ENCODE measurements at regions not wholly inside any gene's neighbourhood (a gene's known extent, or its start where the extent isn't known, plus 50 kb on each side); places are given as distances from the start of the nearest gene placed in this dataset.

DNA sequence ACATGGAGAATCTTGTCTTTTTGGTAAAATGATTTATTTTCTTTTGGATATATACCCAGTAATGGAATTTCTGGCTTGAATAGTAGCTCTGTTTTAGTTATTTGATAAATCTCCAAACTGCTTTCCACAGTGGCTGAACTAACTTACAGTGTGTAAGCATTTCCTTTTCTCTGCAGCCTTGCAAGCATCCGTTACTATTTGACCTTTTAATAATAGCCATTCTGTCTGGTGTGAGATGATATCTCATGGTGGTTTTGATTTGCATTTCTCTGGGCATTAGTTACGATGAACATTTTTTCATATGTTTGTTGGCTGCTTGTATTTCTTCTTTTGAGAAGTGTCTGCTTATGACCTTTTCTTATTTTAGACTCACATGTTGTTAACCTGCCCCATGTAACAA is 190.2 kb downstream of the GALR1 start:
- Histone ChIP-seq H3K36me3 (ENCODE audit: low read depth) (no peaks in the 10 kb centered on the region), H3F3A (ENCODE audit: insufficient read depth) (no peaks in the 10 kb centered on the region), H4K20me1 (ENCODE audit: insufficient read depth) (no peaks in the 10 kb centered on the region), H3K4me3 (no peak overlapping the region), H3K9me2 (ENCODE audit: insufficient read depth) (no peaks in the 10 kb centered on the region), H3K4me2 (ENCODE audit: unreplicated experiment) (no peak overlapping the region), H2AFZ (no peak overlapping the region), H3K9ac (no peak overlapping the region), H3K9me3 (ENCODE audit: low read depth) (no peaks in the 10 kb centered on the region), H3K79me2 (ENCODE audit: insufficient read depth) (no peaks in the 10 kb centered on the region), H3K4me1 (ENCODE audit: insufficient read depth) (no peaks in the 10 kb centered on the region), H3K27me3 (replicated peaks; ENCODE audit: insufficient read depth) (no peaks in the 10 kb centered on the region), H3K27ac (no peak overlapping the region)
- WGBS, 2 experiments (ENCODE audit: low coverage in 1 of 2, low lambda C conversion rate in 2 of 2, missing lambda C conversion rate in 2 of 2): 37 to 38% methylated on average over 2 of the region's 2 CpGs
- in situ Hi-C loops (cut with MboI): no loop called here
- no peak for TF ChIP-seq EZH2 (IDR thresholded peaks at IDR 0.05; ENCODE audit: insufficient read depth, poor library complexity, severe bottlenecking)
- no peak for TF ChIP-seq EZH2phosphoT487 (IDR thresholded peaks at IDR 0.05; ENCODE audit: insufficient read depth, low read depth)
- no peak for DNase-seq

- no peaks in the 10 kb centered on the region for H3K9me3 ChIP-seq (ENCODE audit: low read depth)
- no peaks in the 10 kb centered on the region for H4K20me1 ChIP-seq (ENCODE audit: insufficient read depth)
- H3K36me3 ChIP-seq (ENCODE audit: low read depth): no peaks in the 10 kb centered on the region
- H3K9ac ChIP-seq: no peak overlapping the region
- DNase-seq: no peak
- H3F3A ChIP-seq (ENCODE audit: insufficient read depth): no peaks in the 10 kb centered on the region
- H3K27ac ChIP-seq: no peak overlapping the region
- 23 to 33% methylated on average over 4 to 5 of the region's 6 CpGs for WGBS, 2 experiments (ENCODE audit: low coverage in 1 of 2, low lambda C conversion rate in 2 of 2, missing lambda C conversion rate in 2 of 2)
- H3K9me2 ChIP-seq (ENCODE audit: insufficient read depth): no peaks in the 10 kb centered on the region
- H3K27me3 ChIP-seq (replicated peaks; ENCODE audit: insufficient read depth): no peaks in the 10 kb centered on the region
- no peak overlapping the region for H3K4me2 ChIP-seq (ENCODE audit: unreplicated experiment)
- in situ Hi-C loops (cut with MboI): no loop called here
- H3K4me3 ChIP-seq: no peak overlapping the region
- no peak for TF ChIP-seq EZH2 (IDR thresholded peaks at IDR 0.05; ENCODE audit: insufficient read depth, poor library complexity, severe bottlenecking)
- no peak for TF ChIP-seq EZH2phosphoT487 (IDR thresholded peaks at IDR 0.05; ENCODE audit: insufficient read depth, low read depth)
- no peak overlapping the region for H2AFZ ChIP-seq
- no peaks in the 10 kb centered on the region for H3K4me1 ChIP-seq (ENCODE audit: insufficient read depth)
- H3K79me2 ChIP-seq (ENCODE audit: insufficient read depth): no peaks in the 10 kb centered on the region
Observed at GRCh38 chr18:77442393-77442792, 192.7 kb downstream of the GALR1 start.

- DNase-seq: no peak
- no peaks in the 10 kb centered on the region for H3F3A ChIP-seq (ENCODE audit: insufficient read depth)
- H3K79me2 ChIP-seq (ENCODE audit: insufficient read depth): no peaks in the 10 kb centered on the region
- no peaks in the 10 kb centered on the region for H3K36me3 ChIP-seq (ENCODE audit: low read depth)
- 56 to 66% methylated on average over 10 of the region's 10 CpGs for WGBS, 2 experiments (ENCODE audit: low coverage in 1 of 2, low lambda C conversion rate in 2 of 2, missing lambda C conversion rate in 2 of 2)
- TF ChIP-seq EZH2 (IDR thresholded peaks at IDR 0.05; ENCODE audit: insufficient read depth, poor library complexity, severe bottlenecking) (no peak), EZH2phosphoT487 (IDR thresholded peaks at IDR 0.05; ENCODE audit: insufficient read depth, low read depth) (no peak)
- H3K27me3 ChIP-seq (replicated peaks; ENCODE audit: insufficient read depth): no peaks in the 10 kb centered on the region
- no peaks in the 10 kb centered on the region for H4K20me1 ChIP-seq (ENCODE audit: insufficient read depth)
- H2AFZ ChIP-seq: no peak overlapping the region
- no peak overlapping the region for H3K27ac ChIP-seq
- in situ Hi-C loops (cut with MboI): no loop called here
- H3K9ac ChIP-seq: no peak overlapping the region
- H3K9me2 ChIP-seq (ENCODE audit: insufficient read depth): no peaks in the 10 kb centered on the region
- no peaks in the 10 kb centered on the region for H3K9me3 ChIP-seq (ENCODE audit: low read depth)
- H3K4me1 ChIP-seq (ENCODE audit: insufficient read depth): no peaks in the 10 kb centered on the region
- H3K4me3 ChIP-seq: no peak overlapping the region
- H3K4me2 ChIP-seq (ENCODE audit: unreplicated experiment): no peak overlapping the region
Observed at GRCh38 chr18:77444385-77444784, 194.7 kb downstream of the GALR1 start.

DNA sequence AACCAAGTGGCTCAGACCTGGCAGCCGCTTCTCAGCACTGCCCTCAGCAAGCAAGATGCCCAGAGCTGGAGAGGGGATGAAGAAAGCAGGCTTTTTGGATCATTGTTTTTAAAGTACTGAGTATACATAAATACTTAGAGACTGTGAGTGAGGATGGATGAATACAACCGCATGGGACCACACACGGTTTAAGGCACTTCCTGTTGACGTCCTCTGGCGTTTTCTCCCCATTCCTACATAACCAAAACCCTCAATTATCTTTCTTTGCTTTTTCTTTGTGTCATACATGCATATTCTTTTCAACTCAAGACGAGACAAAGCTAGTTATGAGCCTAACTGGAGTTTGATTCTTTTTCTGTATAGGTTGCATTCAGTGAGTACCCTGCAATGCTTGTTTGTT is 198.4 kb downstream of the GALR1 start:
- Histone ChIP-seq H3K9me3 (ENCODE audit: low read depth) (no peaks in the 10 kb centered on the region), H3K79me2 (ENCODE audit: insufficient read depth) (no peaks in the 10 kb centered on the region), H3K4me2 (ENCODE audit: unreplicated experiment) (no peak overlapping the region), H3F3A (ENCODE audit: insufficient read depth) (no peaks in the 10 kb centered on the region), H3K27ac (no peak overlapping the region), H4K20me1 (ENCODE audit: insufficient read depth) (no peaks in the 10 kb centered on the region), H2AFZ (no peak overlapping the region), H3K9me2 (ENCODE audit: insufficient read depth) (no peaks in the 10 kb centered on the region), H3K4me3 (no peak overlapping the region), H3K27me3 (replicated peaks; ENCODE audit: insufficient read depth) (no peaks in the 10 kb centered on the region), H3K9ac (no peak overlapping the region), H3K36me3 (ENCODE audit: low read depth) (no peaks in the 10 kb centered on the region), H3K4me1 (ENCODE audit: insufficient read depth) (no peaks in the 10 kb centered on the region)
- 25 to 29% methylated on average over 6 of the region's 6 CpGs for WGBS, 2 experiments (ENCODE audit: low coverage in 1 of 2, low lambda C conversion rate in 2 of 2, missing lambda C conversion rate in 2 of 2)
- in situ Hi-C loops (cut with MboI): no loop called here
- TF ChIP-seq EZH2 (IDR thresholded peaks at IDR 0.05; ENCODE audit: insufficient read depth, poor library complexity, severe bottlenecking) (no peak), EZH2phosphoT487 (IDR thresholded peaks at IDR 0.05; ENCODE audit: insufficient read depth, low read depth) (no peak)
- no peak for DNase-seq

GRCh38 chr18:77455004-77455403 is 205.4 kb downstream of the GALR1 start:
- no peak overlapping the region for H3K4me3 ChIP-seq
- H3K27ac ChIP-seq: no peak overlapping the region
- H3K9me2 ChIP-seq (ENCODE audit: insufficient read depth): no peaks in the 10 kb centered on the region
- H3K4me2 ChIP-seq (ENCODE audit: unreplicated experiment): no peak overlapping the region
- no peaks in the 10 kb centered on the region for H3K9me3 ChIP-seq (ENCODE audit: low read depth)
- WGBS, 2 experiments (ENCODE audit: low coverage in 1 of 2, low lambda C conversion rate in 2 of 2, missing lambda C conversion rate in 2 of 2): 84 to 96% methylated on average over 2 of the region's 2 CpGs
- H3K9ac ChIP-seq: no peak overlapping the region
- H3F3A ChIP-seq (ENCODE audit: insufficient read depth): no peaks in the 10 kb centered on the region
- no peaks in the 10 kb centered on the region for H3K79me2 ChIP-seq (ENCODE audit: insufficient read depth)
- TF ChIP-seq EZH2phosphoT487 (IDR thresholded peaks at IDR 0.05; ENCODE audit: insufficient read depth, low read depth) (no peak), EZH2 (IDR thresholded peaks at IDR 0.05; ENCODE audit: insufficient read depth, poor library complexity, severe bottlenecking) (no peak)
- no peaks in the 10 kb centered on the region for H3K36me3 ChIP-seq (ENCODE audit: low read depth)
- H4K20me1 ChIP-seq (ENCODE audit: insufficient read depth): no peaks in the 10 kb centered on the region
- in situ Hi-C loops (cut with MboI): no loop called here
- H3K4me1 ChIP-seq (ENCODE audit: insufficient read depth): no peaks in the 10 kb centered on the region
- no peak for DNase-seq
- no peak overlapping the region for H2AFZ ChIP-seq
- no peaks in the 10 kb centered on the region for H3K27me3 ChIP-seq (replicated peaks; ENCODE audit: insufficient read depth)
